Mesenchymal stem cell (in vitro differentiated cells and primary cell): ENCODE measurements at regions not wholly inside any gene's neighbourhood (a gene's known extent, or its start where the extent isn't known, plus 50 kb on each side); places are given as distances from the start of the nearest gene placed in this dataset.
"Not testable (repeated sequence)": the region's sequence is repeated elsewhere in the genome, so short reads cannot be mapped to it uniquely, and the experiment has no call there.

ENCODE experiments used
- DNase-seq: peaks from one replicate; pipeline ENCODE4 v3.0.0-alpha.2; 2013
- H2AFZ ChIP-seq: one replicate; pipeline ENCODE4 v1.6.1; 2013; ENCODE audit warnings: low read depth, mild to moderate bottlenecking, control low read depth, inconsistent platforms, low read length, moderate library complexity
- H2AK5ac ChIP-seq: 2 replicates; pipeline ENCODE4 v1.6.1; 2013; ENCODE audit warnings: low read length, moderate library complexity, mild to moderate bottlenecking, inconsistent platforms; ENCODE audit not compliant: severe bottlenecking
- H2BK120ac ChIP-seq: one replicate; pipeline ENCODE4 v1.6.1; 2013; ENCODE audit warnings: low read depth, mild to moderate bottlenecking, inconsistent platforms, low read length, moderate library complexity
- H2BK12ac ChIP-seq, 2 experiments: one replicate each; pipeline ENCODE4 v1.6.1; 2013; ENCODE audit warnings: inconsistent platforms in 2 of 2, low read length in 2 of 2, mild to moderate bottlenecking in 2 of 2, moderate library complexity in 2 of 2, control low read depth in 1 of 2
- H2BK15ac ChIP-seq: one replicate; pipeline ENCODE4 v1.6.1; 2013; ENCODE audit warnings: mild to moderate bottlenecking, low read depth, inconsistent platforms; ENCODE audit not compliant: poor library complexity, severe bottlenecking
- H2BK5ac ChIP-seq: 2 replicates; pipeline ENCODE4 v1.6.1; 2013; ENCODE audit warnings: low read depth, mild to moderate bottlenecking, low read length, control low read depth, inconsistent platforms; ENCODE audit not compliant: poor library complexity, severe bottlenecking
- H3K14ac ChIP-seq, 2 experiments: one replicate each; pipeline ENCODE4 v1.6.1; 2013; ENCODE audit warnings: inconsistent platforms in 2 of 2, low read length in 2 of 2, control low read depth in 1 of 2, mild to moderate bottlenecking in 1 of 2, moderate library complexity in 1 of 2
- H3K18ac ChIP-seq, 2 experiments: one replicate each; pipeline ENCODE4 v1.6.1; 2013; ENCODE audit warnings: inconsistent platforms in 2 of 2, low read length in 2 of 2, control low read depth in 1 of 2, low read depth in 1 of 2, mild to moderate bottlenecking in 1 of 2
- H3K23ac ChIP-seq, 2 experiments: one replicate each; pipeline ENCODE4 v1.6.1; 2013; ENCODE audit warnings: inconsistent platforms in 2 of 2, low read length in 2 of 2, mild to moderate bottlenecking in 2 of 2, moderate library complexity in 2 of 2, control low read depth in 1 of 2
- H3K27ac ChIP-seq: 2 replicates; pipeline ENCODE4 v1.5.1; 2013; ENCODE audit warnings: mild to moderate bottlenecking, moderate library complexity, low read length, control low read depth, inconsistent platforms; ENCODE audit not compliant: poor library complexity, severe bottlenecking
- H3K27me3 ChIP-seq, 2 experiments: 2 replicates each; pipeline versions ENCODE4 v1.6.1 to v1.7.0; 2013; ENCODE audit warnings: low read length in 2 of 2, mild to moderate bottlenecking in 2 of 2, moderate library complexity in 2 of 2, control low read depth in 1 of 2, inconsistent platforms in 1 of 2; ENCODE audit not compliant: control insufficient read depth in 1 of 2, insufficient read depth in 1 of 2
- H3K36me3 ChIP-seq, 2 experiments: 2 replicates each; pipeline versions ENCODE4 v1.6.1 to v1.7.0; 2013; ENCODE audit warnings: low read length in 2 of 2, control low read depth in 1 of 2, inconsistent platforms in 1 of 2, low read depth in 1 of 2, mild to moderate bottlenecking in 1 of 2; ENCODE audit not compliant: insufficient read depth in 2 of 2, control insufficient read depth in 1 of 2
- H3K4ac ChIP-seq, 2 experiments: one replicate each; pipeline ENCODE4 v1.6.1; 2013; ENCODE audit warnings: inconsistent platforms in 2 of 2, low read length in 2 of 2, mild to moderate bottlenecking in 2 of 2, moderate library complexity in 2 of 2, control low read depth in 1 of 2, low read depth in 1 of 2
- H3K4me1 ChIP-seq: 2 replicates; pipeline ENCODE4 v1.6.1; 2013; ENCODE audit warnings: low read depth, low read length, control low read depth; ENCODE audit not compliant: control insufficient read depth, insufficient read depth
- H3K4me2 ChIP-seq: 2 replicates; pipeline ENCODE4 v1.6.1; 2013; ENCODE audit warnings: low read length, mild to moderate bottlenecking, inconsistent platforms; ENCODE audit not compliant: poor library complexity, severe bottlenecking
- H3K4me3 ChIP-seq, 2 experiments: 2 replicates each; pipeline versions ENCODE4 v1.5.1 to v1.7.0; 2013; ENCODE audit warnings: low read length in 2 of 2, mild to moderate bottlenecking in 2 of 2, control low read depth in 1 of 2, low read depth in 1 of 2; ENCODE audit not compliant: insufficient read depth in 1 of 2
- H3K79me1 ChIP-seq: replicated peaks from 2 replicates; pipeline ENCODE4 v1.6.1; 2013; ENCODE audit warnings: mild to moderate bottlenecking, control low read depth, low read length, inconsistent platforms; ENCODE audit not compliant: poor library complexity, severe bottlenecking
- H3K9ac ChIP-seq: 2 replicates; pipeline ENCODE4 v1.7.0; 2013; ENCODE audit warnings: mild to moderate bottlenecking, low read length, moderate library complexity
- H3K9me3 ChIP-seq: 2 replicates; pipeline ENCODE4 v1.7.0; 2013; ENCODE audit warnings: mild to moderate bottlenecking, low read length; ENCODE audit not compliant: control insufficient read depth
- H4K8ac ChIP-seq: one replicate; pipeline ENCODE4 v1.6.1; 2013; ENCODE audit warnings: inconsistent platforms, mild to moderate bottlenecking, low read length, moderate library complexity
- H4K91ac ChIP-seq: one replicate; pipeline ENCODE4 v1.6.1; 2013; ENCODE audit warnings: mild to moderate bottlenecking, low read length, inconsistent platforms
- WGBS: methylation state at CpG from one replicate; pipeline ENCODE4 v1.1.7; 2013; ENCODE audit warnings: mixed read lengths; 5-methylcytosine and 5-hydroxymethylcytosine counted together

- H3K4ac ChIP-seq, H3K4me3 ChIP-seq, H4K8ac ChIP-seq, H2BK5ac ChIP-seq, H4K91ac ChIP-seq, H3K27me3 ChIP-seq, H3K4me1 ChIP-seq, H2AFZ ChIP-seq, H2BK15ac ChIP-seq, H3K14ac ChIP-seq, H3K9ac ChIP-seq, H3K18ac ChIP-seq, H3K36me3 ChIP-seq, H2AK5ac ChIP-seq, H2BK12ac ChIP-seq, H3K23ac ChIP-seq, H3K79me1 ChIP-seq, H3K4me2 ChIP-seq, H2BK120ac ChIP-seq, DNase-seq, H3K9me3 ChIP-seq, H3K27ac ChIP-seq: not testable (repeated sequence)
- WGBS = 69% methylated on average over 3 of the region's 3 CpGs
These were observed 155.5 kb upstream of the FOXQ1 start for GRCh38 chr6:1156411-1156810.

GRCh38 chr6:1153696-1154245 is 158.1 kb upstream of the FOXQ1 start:
- Histone ChIP-seq H3K79me1 (no peaks in the 10 kb centered on the region), H4K8ac (no peak overlapping the region), H2BK120ac (no peak overlapping the region), H3K27ac (no peak overlapping the region), H3K36me3 (no peaks in the 10 kb centered on the region), H3K18ac (no peak overlapping the region), H3K4me1 (no peaks in the 10 kb centered on the region), H2BK15ac (no peak overlapping the region), H2AFZ (no peak overlapping the region), H2AK5ac (no peak overlapping the region), H4K91ac (no peak overlapping the region), H3K4ac (no peak overlapping the region), H3K9ac (no peak overlapping the region), H3K27me3 (peaks cover 5 to 15% of the 10 kb centered on the region in 2 experiments), H2BK5ac (no peak overlapping the region), H3K23ac (no peak overlapping the region), H3K4me3 (no peak overlapping the region), H3K14ac (no peak overlapping the region), H3K4me2 (no peak overlapping the region), H2BK12ac (no peak overlapping the region), H3K9me3 (no peaks in the 10 kb centered on the region)
- no peak for DNase-seq

GRCh38 chr6:1146500-1146899 is 165.4 kb upstream of the FOXQ1 start:
- no peak overlapping the region for H2AK5ac ChIP-seq
- DNase-seq = no peak
- no peak overlapping the region for H2BK5ac ChIP-seq
- H3K4ac ChIP-seq = no peak overlapping the region
- H3K9me3 ChIP-seq = no peaks in the 10 kb centered on the region
- no peak overlapping the region for H3K4me2 ChIP-seq
- no peak overlapping the region for H2AFZ ChIP-seq
- H4K91ac ChIP-seq = no peak overlapping the region
- no peak overlapping the region for H2BK12ac ChIP-seq
- no peak overlapping the region for H3K27ac ChIP-seq
- peaks cover 0 to 19% of the 10 kb centered on the region in 2 experiments for H3K27me3 ChIP-seq
- H3K79me1 ChIP-seq = no peaks in the 10 kb centered on the region
- no peaks in the 10 kb centered on the region for H3K36me3 ChIP-seq
- no peak overlapping the region for H2BK15ac ChIP-seq
- H3K18ac ChIP-seq = no peak overlapping the region
- H3K4me3 ChIP-seq = no peak overlapping the region
- H4K8ac ChIP-seq = no peak overlapping the region
- H3K4me1 ChIP-seq = no peaks in the 10 kb centered on the region
- H2BK120ac ChIP-seq = no peak overlapping the region
- no peak overlapping the region for H3K9ac ChIP-seq
- no peak overlapping the region for H3K14ac ChIP-seq
- no peak overlapping the region for H3K23ac ChIP-seq

- Histone ChIP-seq H3K23ac (no peak overlapping the region), H3K27ac (no peak overlapping the region), H3K4me3 (no peak overlapping the region), H2AK5ac (no peak overlapping the region), H3K79me1 (no peaks in the 10 kb centered on the region), H3K9ac (no peak overlapping the region), H4K8ac (no peak overlapping the region), H3K18ac (no peak overlapping the region), H3K36me3 (no peaks in the 10 kb centered on the region), H3K4me2 (no peak overlapping the region), H2BK120ac (no peak overlapping the region), H3K4ac (no peak overlapping the region), H3K14ac (no peak overlapping the region), H3K27me3 (peaks cover 0 to 12% of the 10 kb centered on the region in 2 experiments), H3K9me3 (no peaks in the 10 kb centered on the region), H2BK15ac (no peak overlapping the region), H4K91ac (no peak overlapping the region), H2BK12ac (no peak overlapping the region), H2AFZ (no peak overlapping the region), H2BK5ac (no peak overlapping the region), H3K4me1 (no peaks in the 10 kb centered on the region)
- DNase-seq = no peak
- 75% methylated on average over 7 of the region's 8 CpGs for WGBS
These were observed 166.1 kb upstream of the FOXQ1 start for GRCh38 chr6:1145768-1146218.
